ENCODE measurements at regions not wholly inside any gene's neighbourhood (a gene's known extent, or its start where the extent isn't known, plus 50 kb on each side); places are given as distances from the start of the nearest gene placed in this dataset.

DNA sequence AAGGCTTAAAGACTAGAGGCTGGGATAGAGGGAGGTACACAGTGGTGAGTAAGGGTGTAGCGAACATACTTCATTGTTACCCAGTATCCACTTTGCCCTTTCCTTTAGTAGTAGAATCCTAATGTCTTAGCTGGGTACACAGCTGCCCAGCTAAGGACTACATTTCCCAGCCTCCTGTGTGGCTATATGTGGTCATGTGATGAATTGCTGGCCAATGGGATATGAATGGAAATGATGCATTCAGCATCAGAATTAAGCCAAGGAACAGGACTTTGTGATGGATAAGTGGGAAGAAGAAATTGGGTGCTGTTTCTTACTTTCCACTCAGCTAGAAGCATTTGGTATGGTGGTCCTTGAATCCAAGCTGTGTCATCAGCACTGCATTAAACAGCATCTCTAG is 55.9 kb downstream of the FOXL1 start:
- no peak for TF ChIP-seq EZH2 (IDR thresholded peaks at IDR 0.05; ENCODE audit: borderline replicate concordance)
- TF ChIP-seq, protein P1, sequence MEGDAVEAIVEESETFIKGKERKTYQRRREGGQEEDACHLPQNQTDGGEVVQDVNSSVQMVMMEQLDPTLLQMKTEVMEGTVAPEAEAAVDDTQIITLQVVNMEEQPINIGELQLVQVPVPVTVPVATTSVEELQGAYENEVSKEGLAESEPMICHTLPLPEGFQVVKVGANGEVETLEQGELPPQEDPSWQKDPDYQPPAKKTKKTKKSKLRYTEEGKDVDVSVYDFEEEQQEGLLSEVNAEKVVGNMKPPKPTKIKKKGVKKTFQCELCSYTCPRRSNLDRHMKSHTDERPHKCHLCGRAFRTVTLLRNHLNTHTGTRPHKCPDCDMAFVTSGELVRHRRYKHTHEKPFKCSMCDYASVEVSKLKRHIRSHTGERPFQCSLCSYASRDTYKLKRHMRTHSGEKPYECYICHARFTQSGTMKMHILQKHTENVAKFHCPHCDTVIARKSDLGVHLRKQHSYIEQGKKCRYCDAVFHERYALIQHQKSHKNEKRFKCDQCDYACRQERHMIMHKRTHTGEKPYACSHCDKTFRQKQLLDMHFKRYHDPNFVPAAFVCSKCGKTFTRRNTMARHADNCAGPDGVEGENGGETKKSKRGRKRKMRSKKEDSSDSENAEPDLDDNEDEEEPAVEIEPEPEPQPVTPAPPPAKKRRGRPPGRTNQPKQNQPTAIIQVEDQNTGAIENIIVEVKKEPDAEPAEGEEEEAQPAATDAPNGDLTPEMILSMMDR (IDR thresholded peaks at IDR 0.05; ENCODE audit: poor library complexity): no peak

Measured in hepatocyte (in vitro differentiated cells).